Sigmoid colon (tissue), 3 donors: ENCODE measurements at regions not wholly inside any gene's neighbourhood (a gene's known extent, or its start where the extent isn't known, plus 50 kb on each side); places are given as distances from the start of the nearest gene placed in this dataset.

Experiments
- CTCF ChIP-seq, 4 experiments: fragments of 450-650 bp in 3 of 4; fragments of 200-600 bp in 1 of 4; IDR thresholded peaks; one replicate each; pipeline ENCODE4 v1.5.1; 2016 to 2019; ENCODE audit warnings: antibody characterized with exemption in 4 of 4, mild to moderate bottlenecking in 3 of 4, moderate library complexity in 2 of 4
- POLR2A ChIP-seq, 2 donors: fragments of 450-650 bp; IDR thresholded peaks; one replicate each; pipeline ENCODE4 v1.6.1; 2016; ENCODE audit warnings: antibody characterized with exemption in 2 of 2, mild to moderate bottlenecking in 2 of 2, moderate library complexity in 2 of 2

- no peak for TF ChIP-seq CTCF (IDR thresholded peaks at IDR 0.05)
- no peak for TF ChIP-seq POLR2A (IDR thresholded peaks at IDR 0.05)
Observed at GRCh38 chr6:91694016-91694654, 1107.3 kb upstream of the MAP3K7 start.
